Testis (tissue), 2 donors: ENCODE measurements at regions not wholly inside any gene's neighbourhood (a gene's known extent, or its start where the extent isn't known, plus 50 kb on each side); places are given as distances from the start of the nearest gene placed in this dataset.

Source experiments
- POLR2A ChIP-seq: fragments of 450-650 bp; IDR thresholded peaks from one replicate; pipeline ENCODE4 v1.6.1; 2017; ENCODE audit warnings: antibody characterized with exemption, mild to moderate bottlenecking, moderate library complexity
- TF ChIP-seq, protein P1 (sequence below), 3 experiments: fragments of 450-650 bp in 2 of 3; fragments of 200-600 bp in 1 of 3; sonication (generic) in 1 of 3; IDR thresholded peaks; one replicate each; pipeline ENCODE4 v1.5.1; 2016 to 2019; ENCODE audit warnings: antibody characterized with exemption in 3 of 3, mild to moderate bottlenecking in 2 of 3, moderate library complexity in 1 of 3

DNA sequence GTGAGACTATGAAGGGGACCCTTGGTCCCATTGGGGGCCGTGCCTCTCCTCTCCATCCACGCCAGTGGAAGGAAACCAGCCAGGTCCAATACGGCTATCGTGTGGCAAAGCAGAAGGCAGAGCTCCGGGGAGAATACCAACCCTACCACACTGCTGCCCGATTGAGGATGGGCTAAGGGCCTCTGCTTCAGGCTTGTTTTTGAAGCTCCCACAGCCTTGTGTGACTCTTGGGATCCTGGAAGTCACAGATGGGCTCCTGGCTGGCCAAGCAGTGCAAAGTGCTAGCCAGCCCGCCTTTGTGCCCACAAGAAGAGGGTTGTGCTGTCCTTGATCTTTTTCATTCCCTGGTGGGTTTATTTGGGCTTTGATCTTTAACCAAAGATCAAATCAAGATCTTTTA, 70.6 kb upstream of the ID2 start:
- TF ChIP-seq POLR2A, result no peak
- TF ChIP-seq, protein P1, sequence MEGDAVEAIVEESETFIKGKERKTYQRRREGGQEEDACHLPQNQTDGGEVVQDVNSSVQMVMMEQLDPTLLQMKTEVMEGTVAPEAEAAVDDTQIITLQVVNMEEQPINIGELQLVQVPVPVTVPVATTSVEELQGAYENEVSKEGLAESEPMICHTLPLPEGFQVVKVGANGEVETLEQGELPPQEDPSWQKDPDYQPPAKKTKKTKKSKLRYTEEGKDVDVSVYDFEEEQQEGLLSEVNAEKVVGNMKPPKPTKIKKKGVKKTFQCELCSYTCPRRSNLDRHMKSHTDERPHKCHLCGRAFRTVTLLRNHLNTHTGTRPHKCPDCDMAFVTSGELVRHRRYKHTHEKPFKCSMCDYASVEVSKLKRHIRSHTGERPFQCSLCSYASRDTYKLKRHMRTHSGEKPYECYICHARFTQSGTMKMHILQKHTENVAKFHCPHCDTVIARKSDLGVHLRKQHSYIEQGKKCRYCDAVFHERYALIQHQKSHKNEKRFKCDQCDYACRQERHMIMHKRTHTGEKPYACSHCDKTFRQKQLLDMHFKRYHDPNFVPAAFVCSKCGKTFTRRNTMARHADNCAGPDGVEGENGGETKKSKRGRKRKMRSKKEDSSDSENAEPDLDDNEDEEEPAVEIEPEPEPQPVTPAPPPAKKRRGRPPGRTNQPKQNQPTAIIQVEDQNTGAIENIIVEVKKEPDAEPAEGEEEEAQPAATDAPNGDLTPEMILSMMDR (IDR thresholded peaks at IDR 0.05), result no peak
